HepG2 (cell line): ENCODE measurements at regions not wholly inside any gene's neighbourhood (a gene's known extent, or its start where the extent isn't known, plus 50 kb on each side); places are given as distances from the start of the nearest gene placed in this dataset.

ENCODE experiments used
- ATAC-seq: fragments of 200-7000 bp; cut with Tn5 transposase; 3 replicates; pipeline ENCODE4 v1.9.1; 2020; ENCODE audit warnings: mild to moderate bottlenecking, moderate library complexity
- BruUV-seq: library from RNA; stranded (reverse); fragments of 400-500 nt; replicated peaks from 2 replicates; lab custom pipeline; 2021; lab: Mats Ljungman, UMichigan
- CTCF ChIA-PET: fragments of 300-600 bp; formaldehyde crosslinking; extraction: SDS; loops from one replicate; lab custom pipeline; 2021; ENCODE audit warnings: low total read pairs, inconsistent platforms, low intra/inter-chr PET ratio; lab: Yijun Ruan, JAX
- POLR2A ChIA-PET: fragments of 350-600 bp; sonication (Branson Sonifier 250); formaldehyde crosslinking; loops from one replicate; lab custom pipeline; 2020; ENCODE audit warnings: antibody characterized with exemption, inconsistent platforms; lab: Yijun Ruan, JAX
- DNase-seq: peaks from one replicate; pipeline ENCODE4 v3.0.0-alpha.2; 2015; ENCODE audit warnings: low spot score
- FAIRE-seq: peaks from 3 replicates; lab custom pipeline; 2011; peaks lifted over from hg19 to GRCh38; lab: Jason Lieb, UNC
- H2AFZ ChIP-seq: one replicate; pipeline ENCODE4 v1.6.1; 2011; ENCODE audit warnings: low read length, inconsistent platforms
- H3K27ac ChIP-seq: fragments of 300-600 bp; 3 replicates; pipeline ENCODE4 v1.8.0; 2011; ENCODE audit warnings: mixed run types, mild to moderate bottlenecking, mixed read lengths, low read length, inconsistent platforms; ENCODE audit not compliant: insufficient read depth; ENCODE audit errors: extremely low read length
- H3K27me3 ChIP-seq, 2 experiments: fragments of 200-600 bp in 1 of 2; 2 replicates in 1 of 2; 3 replicates in 1 of 2; pipeline versions ENCODE4 v1.6.0 to v1.8.0; 2011; ENCODE audit warnings: low read length in 2 of 2, mild to moderate bottlenecking in 2 of 2, moderate library complexity in 2 of 2, inconsistent platforms in 1 of 2; ENCODE audit not compliant: insufficient read depth in 2 of 2, control insufficient read depth in 1 of 2
- H3K36me3 ChIP-seq, 2 experiments: fragments of 200-600 bp in 1 of 2; replicated peaks in 1 of 2; 2 replicates in 1 of 2; 3 replicates in 1 of 2; pipeline versions ENCODE4 v1.5.1 to v1.8.0; 2011; ENCODE audit warnings: low read length in 2 of 2, inconsistent platforms in 1 of 2; ENCODE audit not compliant: insufficient read depth in 2 of 2, control insufficient read depth in 1 of 2
- H3K4me1 ChIP-seq: 2 replicates; pipeline ENCODE4 v1.5.1; 2012; ENCODE audit warnings: low read length, inconsistent platforms; ENCODE audit not compliant: insufficient read depth
- H3K4me2 ChIP-seq: 2 replicates; pipeline ENCODE4 v1.6.0; 2011; ENCODE audit warnings: low read depth, low read length, inconsistent platforms
- H3K4me3 ChIP-seq, 3 experiments: fragments of 200-600 bp in 1 of 3; sonication (generic), shearing (Covaris generic) in 1 of 3; replicated peaks in 1 of 3; 2 replicates each; pipeline ENCODE4 v1.5.1; 2011 to 2016; ENCODE audit warnings: low read length in 3 of 3, inconsistent platforms in 2 of 3, low read depth in 2 of 3, mild to moderate bottlenecking in 2 of 3, control low read depth in 1 of 3, mixed read lengths in 1 of 3; ENCODE audit not compliant: insufficient read depth in 1 of 3
- H3K79me2 ChIP-seq: one replicate; pipeline ENCODE4 v1.6.1; 2011; ENCODE audit warnings: low read length, inconsistent platforms; ENCODE audit not compliant: insufficient read depth
- H3K9ac ChIP-seq: 2 replicates; pipeline ENCODE4 v1.6.0; 2011; ENCODE audit warnings: mild to moderate bottlenecking, low read depth, low read length, inconsistent platforms; ENCODE audit not compliant: insufficient read depth
- H3K9me3 ChIP-seq: 2 replicates; pipeline ENCODE4 v1.5.1; 2012; ENCODE audit warnings: mild to moderate bottlenecking, low read length
- H4K20me1 ChIP-seq: 2 replicates; pipeline ENCODE4 v1.6.0; 2011; ENCODE audit warnings: inconsistent platforms, mild to moderate bottlenecking, low read length, moderate library complexity; ENCODE audit not compliant: insufficient read depth
- ADNP ChIP-seq: sonication (generic); formaldehyde crosslinking; IDR thresholded peaks from 2 replicates; pipeline ENCODE4 v1.4.0; 2020; ENCODE audit warnings: missing genetic modification reagents
- ASH2L ChIP-seq: fragments of 300-600, 200-600 bp; sonication (generic); IDR thresholded peaks from 2 replicates; pipeline ENCODE4 v1.7.0; 2017; ENCODE audit warnings: low read depth, mild to moderate bottlenecking, moderate library complexity, mixed read lengths, low read length; ENCODE audit not compliant: insufficient read length
- ATF5 ChIP-seq: sonication (generic); formaldehyde crosslinking; IDR thresholded peaks from 2 replicates; pipeline ENCODE4 v1.4.0; 2020; ENCODE audit warnings: mild to moderate bottlenecking, low read depth, missing genetic modification reagents
- DDIT3 ChIP-seq: sonication (generic); formaldehyde crosslinking; IDR thresholded peaks from 2 replicates; pipeline ENCODE4 v1.4.0; 2020; ENCODE audit warnings: mild to moderate bottlenecking, missing genetic modification reagents
- EEA1 ChIP-seq: sonication (generic); formaldehyde crosslinking; IDR thresholded peaks from 2 replicates; pipeline ENCODE4 v1.5.1; 2020; ENCODE audit warnings: mild to moderate bottlenecking, missing genetic modification reagents, borderline replicate concordance
- FOXP1 ChIP-seq, 2 experiments: fragments of 450-650 bp in 1 of 2; IDR thresholded peaks; 2 replicates each; pipeline ENCODE4 v1.6.1; 2017 to 2018; ENCODE audit warnings: antibody characterized with exemption in 1 of 2
- GLI4 ChIP-seq: sonication (generic); formaldehyde crosslinking; IDR thresholded peaks from 2 replicates; pipeline ENCODE4 v1.5.1; 2020; ENCODE audit warnings: missing genetic modification reagents, mild to moderate bottlenecking, moderate library complexity, borderline replicate concordance
- MTF2 ChIP-seq: sonication (generic); formaldehyde crosslinking; IDR thresholded peaks from 2 replicates; pipeline ENCODE4 v1.5.0; 2020; ENCODE audit warnings: missing genetic modification reagents, borderline replicate concordance
- NFYC ChIP-seq: IDR thresholded peaks from 2 replicates; pipeline ENCODE4 v1.6.1; 2016; ENCODE audit warnings: missing genetic modification reagents, missing compliant biosample characterization
- SMARCC2 ChIP-seq: fragments of 450-650 bp; IDR thresholded peaks from 2 replicates; pipeline ENCODE4 v1.6.1; 2017; ENCODE audit warnings: antibody characterized with exemption, mild to moderate bottlenecking
- SOX13 ChIP-seq, 3 experiments: fragments of 450-650 bp in 1 of 3; sonication (generic) in 1 of 3; formaldehyde crosslinking in 1 of 3; IDR thresholded peaks in 2 of 3; conservative IDR thresholded peaks in 1 of 3; 2 replicates each; pipeline versions ENCODE4 v1.5.0 to v1.6.1; 2016 to 2020; ENCODE audit warnings: antibody characterized with exemption in 1 of 3, mild to moderate bottlenecking in 1 of 3, missing compliant biosample characterization in 1 of 3, missing genetic modification reagents in 1 of 3, moderate library complexity in 1 of 3
- TBX2 ChIP-seq: sonication (generic); formaldehyde crosslinking; IDR thresholded peaks from 2 replicates; pipeline ENCODE4 v1.5.0; 2020; ENCODE audit warnings: missing genetic modification reagents, mild to moderate bottlenecking, borderline replicate concordance
- ZBTB38 ChIP-seq: sonication (generic); formaldehyde crosslinking; IDR thresholded peaks from 2 replicates; pipeline ENCODE4 v1.5.1; 2020; ENCODE audit warnings: mild to moderate bottlenecking, missing genetic modification reagents
- ZFP41 ChIP-seq: sonication (generic); formaldehyde crosslinking; IDR thresholded peaks from 2 replicates; pipeline ENCODE4 v1.4.0; 2020; ENCODE audit warnings: mild to moderate bottlenecking, missing genetic modification reagents, borderline replicate concordance
- ZNF138 ChIP-seq: sonication (generic); formaldehyde crosslinking; IDR thresholded peaks from 2 replicates; pipeline ENCODE4 v1.5.0; 2020; ENCODE audit warnings: mild to moderate bottlenecking, low read depth, missing genetic modification reagents
- ZNF317 ChIP-seq: sonication (generic); formaldehyde crosslinking; IDR thresholded peaks from 2 replicates; pipeline ENCODE4 v1.5.0; 2020; ENCODE audit warnings: mild to moderate bottlenecking, missing genetic modification reagents
- ZNF484 ChIP-seq: sonication (generic); formaldehyde crosslinking; IDR thresholded peaks from 2 replicates; pipeline ENCODE4 v1.5.1; 2020; ENCODE audit warnings: mild to moderate bottlenecking, low read depth, missing genetic modification reagents, borderline replicate concordance
- ZNF557 ChIP-seq: sonication (generic); formaldehyde crosslinking; IDR thresholded peaks from 2 replicates; pipeline ENCODE4 v1.4.0; 2020; ENCODE audit warnings: missing genetic modification reagents
- ZNF672 ChIP-seq: sonication (generic); formaldehyde crosslinking; IDR thresholded peaks from 2 replicates; pipeline ENCODE4 v1.8.1; 2022; ENCODE audit warnings: missing genetic modification reagents
- WGBS: methylation state at CpG from one replicate; pipeline ENCODE4 v1.1.6; 2017; ENCODE audit warnings: low lambda C conversion rate; 5-methylcytosine and 5-hydroxymethylcytosine counted together
- in situ Hi-C: cut with HindIII; loops from 2 replicates; pipeline ENCODE4 v1.10.0; 2017; ENCODE audit warnings: low pct_unique_long_range_greater_than_20kb; ENCODE audit not compliant: extremely low pct_ligation_motif_present
- intact Hi-C: fragments of 100-400 bp; cut with micrococcal nuclease; formaldehyde crosslinking; loops from one replicate; pipeline ENCODE4 v1.10.0; 2022; ENCODE audit not compliant: unreplicated experiment

GRCh38 chr10:35910234-35910633 is 268.1 kb upstream of the FZD8 start:
- Histone ChIP-seq H3K4me1 (no peaks in the 10 kb centered on the region), H3K4me2 (no peak overlapping the region), H3K9me3 (no peaks in the 10 kb centered on the region), H3K27me3 (no peaks in the 10 kb centered on the region), H3K4me3 (no peak overlapping the region), H3K79me2 (no peaks in the 10 kb centered on the region), H4K20me1 (no peaks in the 10 kb centered on the region), H3K9ac (no peak overlapping the region), H3K36me3 (no peaks in the 10 kb centered on the region), H3K27ac (no peak overlapping the region), H2AFZ (no peak overlapping the region)
- POLR2A ChIA-PET = no interaction called here
- TF ChIP-seq ZFP41 (CRISPR knock-in tag) (no peak), ZNF138 (no peak), ATF5 (CRISPR knock-in tag) (no peak), ZNF557 (no peak), NFYC (CRISPR knock-in tag) (no peak), EEA1 (CRISPR knock-in tag) (no peak)
- in situ Hi-C loops (no loop called here), intact Hi-C loops (no loop called here)
- CTCF ChIA-PET = no interaction called here
- no TSS peak for BruUV-seq
- DNase-seq (no peak), FAIRE-seq (no peak), ATAC-seq (no peak)
- 29% methylated on average over 3 of the region's 3 CpGs for WGBS

- in situ Hi-C loops = no loop called here
- TF ChIP-seq GLI4 (CRISPR knock-in tag) (no peak), ZBTB38 (CRISPR knock-in tag) (no peak), TBX2 (CRISPR knock-in tag) (no peak), SOX13 (IDR thresholded peaks at IDR 0.05) (no peak), SOX13 (CRISPR knock-in tag; conservative IDR thresholded peaks at IDR 0.05 in 1 of 2, IDR thresholded peaks at IDR 0.05 in 1 of 2) (no peak), ZNF484 (CRISPR knock-in tag) (no peak), FOXP1 (IDR thresholded peaks at IDR 0.05) (no peak), FOXP1 (CRISPR knock-in tag; IDR thresholded peaks at IDR 0.05) (no peak), ADNP (CRISPR knock-in tag) (no peak), ZNF317 (CRISPR knock-in tag) (no peak), SMARCC2 (no peak), ASH2L (no peak), DDIT3 (no peak), ZNF672 (no peak), MTF2 (CRISPR knock-in tag) (no peak)
- ChIA-PET CTCF (no interaction called here), POLR2A (no interaction called here)
- ATAC-seq = no peak
- Histone ChIP-seq H3K4me1 (no peaks in the 10 kb centered on the region), H3K36me3 (no peaks in the 10 kb centered on the region), H3K27ac (no peak overlapping the region), H3K4me2 (no peak overlapping the region), H3K27me3 (no peaks in the 10 kb centered on the region), H3K9me3 (no peaks in the 10 kb centered on the region), H3K79me2 (no peaks in the 10 kb centered on the region), H4K20me1 (no peaks in the 10 kb centered on the region), H3K4me3 (no peak overlapping the region), H3K9ac (no peak overlapping the region), H2AFZ (no peak overlapping the region)
- DNase-seq = no peak
- no TSS peak for BruUV-seq
- FAIRE-seq = no peak
- WGBS = 33% methylated on average over 12 of the region's 12 CpGs
- intact Hi-C loops = no loop called here
These were observed 267.1 kb upstream of the FZD8 start for GRCh38 chr10:35909121-35909720.
